GM12878 (cell line): ENCODE measurements at regions not wholly inside any gene's neighbourhood (a gene's known extent, or its start where the extent isn't known, plus 50 kb on each side); places are given as distances from the start of the nearest gene placed in this dataset.

Experiments used
- CTCF ChIP-seq, 3 experiments: IDR thresholded peaks in 2 of 3; conservative IDR thresholded peaks in 1 of 3; 2 replicates each; pipeline ENCODE4 v1.5.1; 2011; ENCODE audit warnings: low read depth in 3 of 3, low read length in 3 of 3, mild to moderate bottlenecking in 3 of 3, control low read depth in 2 of 3, moderate library complexity in 2 of 3, inconsistent platforms in 1 of 3, mixed read lengths in 1 of 3; ENCODE audit not compliant: control insufficient read depth in 2 of 3, insufficient read depth in 1 of 3; ENCODE audit errors: extremely low read depth in 1 of 3
- TCF7 ChIP-seq: IDR thresholded peaks from 2 replicates; pipeline ENCODE4 v1.6.1; 2014; ENCODE audit warnings: antibody characterized with exemption, borderline replicate concordance

- TF ChIP-seq CTCF (IDR thresholded peaks at IDR 0.05 in 2 of 3, conservative IDR thresholded peaks at IDR 0.05 in 1 of 3; ENCODE audit: control insufficient read depth in 2 of 3, extremely low read depth in 1 of 3, insufficient read depth in 1 of 3, low read depth in 3 of 3, low read length in 3 of 3) = no peak
- no peak for TF ChIP-seq TCF7
Measured at GRCh38 chr5:28305891-28306290, 1267.5 kb upstream of the CDH9 start.
